ENCODE measurements at regions not wholly inside any gene's neighbourhood (a gene's known extent, or its start where the extent isn't known, plus 50 kb on each side); places are given as distances from the start of the nearest gene placed in this dataset.
"Not testable (repeated sequence)": the region's sequence is repeated elsewhere in the genome, so short reads cannot be mapped to it uniquely, and the experiment has no call there.

DNA sequence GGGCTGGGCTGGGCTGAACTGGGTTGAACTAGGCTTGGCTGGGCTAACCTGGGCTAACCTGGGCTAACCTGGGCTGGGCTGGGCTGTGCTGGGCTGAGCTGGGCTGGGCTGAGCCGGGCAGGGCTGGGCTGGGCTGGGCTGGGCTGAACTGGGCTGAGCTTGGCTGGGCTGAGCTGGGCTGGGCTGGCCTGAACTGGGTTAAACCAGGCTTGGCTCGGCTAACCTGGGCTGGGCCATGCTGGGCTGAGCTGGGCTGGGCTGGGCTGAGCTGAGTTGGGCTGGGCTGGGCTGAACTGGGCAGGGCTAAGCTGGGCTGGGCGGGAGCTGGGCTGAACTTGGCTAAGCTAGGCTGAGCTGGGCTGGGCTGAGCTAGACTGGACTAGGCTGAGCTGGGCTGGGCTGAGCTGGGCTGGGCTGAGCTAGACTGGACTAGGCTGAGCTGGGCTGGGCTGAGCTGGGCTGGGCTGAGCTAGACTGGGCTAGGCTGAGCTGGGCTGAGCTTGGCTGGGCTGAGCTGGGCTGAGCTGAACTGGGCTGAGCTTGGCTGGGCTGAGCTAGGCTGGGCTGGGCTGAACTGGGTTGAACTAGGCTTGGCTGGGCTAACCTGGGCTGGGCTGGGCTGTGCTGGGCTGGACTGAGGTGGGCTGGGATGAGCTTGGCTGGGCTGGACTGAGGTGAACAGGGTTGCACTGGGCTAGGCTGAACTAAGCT is 49.9 kb upstream of the GPC1 start:
- not testable (repeated sequence) for TF ChIP-seq POLR2A, CTCF (IDR thresholded peaks at IDR 0.05)
